Left ventricle myocardium superior (tissue), 1 donor: ENCODE measurements at regions not wholly inside any gene's neighbourhood (a gene's known extent, or its start where the extent isn't known, plus 50 kb on each side); places are given as distances from the start of the nearest gene placed in this dataset.
"Not testable (repeated sequence)": the region's sequence is repeated elsewhere in the genome, so short reads cannot be mapped to it uniquely, and the experiment has no call there.

ENCODE experiments used
- ATAC-seq: fragments of 200-7000 bp; cut with Tn5 transposase; one replicate; pipeline ENCODE4 v1.9.1; 2020; ENCODE audit warnings: mild to moderate bottlenecking, moderate library complexity
- DNase-seq: peaks from one replicate; pipeline ENCODE4 v3.0.0-alpha.2; 2020
- intact Hi-C: fragments of 100-400 bp; cut with micrococcal nuclease; formaldehyde crosslinking; loops from one replicate; pipeline ENCODE4 v1.11.0; 2022
- donor health status: DM: no; HTN: yes; CAD: no; lungs with severe emphysema.

DNA sequence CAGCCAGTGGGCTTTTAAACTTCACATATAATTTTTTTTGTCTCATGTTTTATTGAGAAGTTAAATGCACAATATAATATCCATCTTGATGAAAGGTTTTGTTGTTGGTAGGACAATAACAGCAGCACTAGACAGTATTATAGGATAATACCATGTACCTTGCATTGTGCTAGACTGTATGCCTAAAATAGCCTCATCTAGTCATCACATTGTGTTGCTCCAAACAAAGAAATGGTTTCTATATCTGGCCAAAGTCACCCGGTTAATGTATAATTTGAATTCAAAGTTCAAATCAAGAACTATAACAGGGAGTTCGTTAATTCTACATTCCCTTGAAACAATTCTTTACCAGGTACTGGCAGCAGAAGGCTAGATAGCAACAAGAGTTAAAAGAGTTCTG, 104.9 kb downstream of the KCNJ2 start:
- ATAC-seq = peak; percentile 33
- intact Hi-C loops = no loop called here

DNA sequence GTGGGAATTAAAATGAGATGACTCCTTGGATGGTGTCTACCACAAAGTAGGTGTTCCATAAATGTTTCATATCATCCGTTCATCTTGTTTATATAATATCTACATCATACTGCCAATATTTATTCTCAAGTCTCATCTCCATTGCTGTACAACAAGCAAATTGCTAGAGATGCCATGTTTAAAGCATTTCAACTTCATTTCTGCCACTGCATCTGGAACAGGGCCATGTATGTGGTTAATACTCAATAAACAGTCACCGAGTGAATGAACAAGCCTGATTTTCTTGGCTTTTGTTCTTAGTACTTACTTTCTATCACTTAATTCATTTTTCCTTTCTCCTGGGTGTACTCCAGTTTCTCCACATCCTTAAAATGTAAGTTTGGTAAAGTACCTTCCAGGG, 107.6 kb downstream of the KCNJ2 start:
- ATAC-seq (no peak), DNase-seq (no peak)
- intact Hi-C loops = no loop called here

More for the DNA sequence above, 104.9 kb downstream of the KCNJ2 start:
- no peak for DNase-seq

DNA sequence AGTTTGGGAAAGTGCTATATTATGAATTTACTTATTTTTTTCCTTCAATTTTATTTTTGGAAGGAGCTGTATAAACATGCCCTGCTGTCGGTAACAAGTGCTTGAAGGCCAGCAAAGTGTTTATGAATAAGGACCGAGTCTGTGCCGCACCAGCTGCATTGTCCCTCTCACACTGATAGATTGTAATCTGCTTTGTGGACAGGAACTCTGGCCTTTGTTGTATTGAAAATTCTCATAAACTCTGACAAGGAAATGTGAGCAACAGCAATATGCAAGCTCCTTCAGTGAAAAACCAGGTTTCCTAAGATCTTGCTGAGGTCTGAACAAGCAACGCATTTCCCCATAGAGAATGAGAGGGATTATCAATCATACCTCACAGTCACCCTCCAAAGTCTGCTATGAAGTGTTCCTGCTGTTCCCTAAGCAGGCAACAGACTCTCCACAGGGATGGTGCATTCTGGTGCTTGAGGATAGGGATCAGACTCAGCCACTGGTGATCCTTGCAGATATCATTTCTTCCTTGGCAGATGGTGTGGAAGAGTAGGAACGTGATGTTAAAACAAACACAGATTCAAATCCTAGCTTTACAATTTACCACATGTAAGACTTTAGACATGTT, 109.6 kb downstream of the KCNJ2 start:
- ATAC-seq = no peak
- DNase-seq = no peak
- intact Hi-C loops = no loop called here

DNA sequence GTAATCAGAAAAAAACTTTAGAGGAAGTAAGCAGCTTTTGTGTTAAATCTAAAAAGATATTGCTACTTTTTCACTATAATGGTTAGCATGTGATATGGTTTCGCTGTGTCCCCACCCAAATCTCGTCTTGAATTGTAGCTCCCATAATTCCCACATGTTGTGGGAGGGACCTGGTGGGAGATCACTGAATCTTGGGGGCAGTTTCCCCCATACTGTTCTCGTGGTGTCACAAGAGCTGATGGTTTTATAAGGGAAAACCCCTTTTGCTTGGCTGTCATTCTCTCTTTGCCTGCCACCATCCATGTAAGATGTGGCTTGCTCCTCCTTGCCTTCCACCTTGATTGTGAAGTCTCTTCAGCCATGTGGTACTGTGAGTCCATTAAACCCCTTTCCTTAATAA, 117.1 kb downstream of the KCNJ2 start:
- intact Hi-C loops = no loop called here
- DNase-seq (no peak), ATAC-seq (no peak)

DNA sequence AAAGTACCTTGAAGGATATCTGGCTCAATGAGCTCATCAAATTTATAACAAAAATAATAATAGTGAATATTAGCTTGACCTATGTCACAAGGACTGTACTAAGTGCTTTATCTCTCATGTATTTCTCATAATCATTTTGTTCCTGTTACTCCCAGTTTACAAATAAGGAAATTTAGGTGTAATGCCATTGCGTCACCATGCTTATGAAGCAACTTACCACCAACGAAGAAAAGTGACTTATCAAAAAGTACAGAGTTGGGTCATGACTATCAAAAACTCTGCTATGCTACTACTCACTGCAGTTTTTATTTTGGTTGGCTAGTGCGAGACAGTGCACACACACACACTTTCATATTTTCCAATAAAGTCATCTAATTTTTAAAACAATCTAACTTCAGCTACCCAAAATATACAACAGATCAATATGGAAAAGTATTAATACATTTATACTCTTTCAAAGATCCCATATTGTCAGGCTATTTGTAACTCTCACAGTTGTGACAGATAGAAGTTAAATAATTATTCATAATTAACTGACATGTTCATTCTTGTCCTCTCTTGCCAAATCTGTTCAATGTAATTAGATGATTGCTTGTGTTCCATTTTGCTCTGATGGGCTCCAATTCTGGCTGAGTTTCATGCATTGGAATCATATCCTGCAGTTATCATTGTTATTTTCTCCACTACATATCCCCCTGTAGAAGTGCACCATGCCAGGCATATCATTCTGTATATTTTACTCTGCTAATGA, 119.4 kb downstream of the KCNJ2 start:
- intact Hi-C loops = no loop called here
- DNase-seq (no peak), ATAC-seq (no peak)

DNA sequence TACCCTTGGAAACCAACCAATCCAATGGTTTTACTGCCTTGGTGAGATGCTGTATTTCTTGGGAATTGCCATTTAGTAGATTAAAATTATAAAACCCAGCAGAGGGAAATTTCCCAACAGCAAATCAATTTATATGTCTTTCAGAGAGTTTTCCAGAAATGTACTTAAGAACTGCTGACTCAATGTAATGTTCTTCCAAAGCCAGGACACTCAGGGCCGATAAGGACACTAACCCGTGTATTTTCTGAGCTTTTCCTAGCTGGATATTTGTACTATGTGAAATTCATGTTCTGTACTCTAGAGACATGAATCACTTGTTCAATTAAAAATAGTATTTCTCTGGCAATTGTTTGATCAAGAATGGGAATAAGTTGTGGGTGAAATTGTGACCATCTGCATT, 121.4 kb downstream of the KCNJ2 start:
- intact Hi-C loops = loop anchor here (10.0 kb wide), 1 partner anchor 116 kb away; no protein-coding TSS in a partner anchor
- DNase-seq (no peak), ATAC-seq (no peak)

DNA sequence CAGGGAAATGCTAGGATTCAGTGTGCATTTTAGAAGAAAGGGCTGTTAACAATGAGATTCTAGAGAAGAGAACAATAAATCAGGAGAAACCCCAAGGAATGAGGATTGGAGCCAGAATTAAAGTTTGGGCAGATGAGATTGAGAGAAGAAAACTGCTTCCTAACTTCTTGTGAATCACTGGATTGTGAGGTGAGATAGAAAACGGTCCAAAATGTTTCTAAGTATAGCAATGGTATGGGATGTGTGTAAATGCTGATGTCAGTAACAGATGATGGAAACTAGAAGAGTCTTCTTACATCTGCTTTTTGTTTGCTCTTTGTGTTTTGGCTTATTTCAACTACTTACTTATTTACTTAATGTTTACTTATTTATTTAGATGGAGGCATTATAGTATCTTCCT, 123.0 kb downstream of the KCNJ2 start:
- intact Hi-C loops = loop anchor here (10.0 kb wide), 1 partner anchor 118 kb away; no protein-coding TSS in a partner anchor
- no peak for DNase-seq
- no peak for ATAC-seq

DNA sequence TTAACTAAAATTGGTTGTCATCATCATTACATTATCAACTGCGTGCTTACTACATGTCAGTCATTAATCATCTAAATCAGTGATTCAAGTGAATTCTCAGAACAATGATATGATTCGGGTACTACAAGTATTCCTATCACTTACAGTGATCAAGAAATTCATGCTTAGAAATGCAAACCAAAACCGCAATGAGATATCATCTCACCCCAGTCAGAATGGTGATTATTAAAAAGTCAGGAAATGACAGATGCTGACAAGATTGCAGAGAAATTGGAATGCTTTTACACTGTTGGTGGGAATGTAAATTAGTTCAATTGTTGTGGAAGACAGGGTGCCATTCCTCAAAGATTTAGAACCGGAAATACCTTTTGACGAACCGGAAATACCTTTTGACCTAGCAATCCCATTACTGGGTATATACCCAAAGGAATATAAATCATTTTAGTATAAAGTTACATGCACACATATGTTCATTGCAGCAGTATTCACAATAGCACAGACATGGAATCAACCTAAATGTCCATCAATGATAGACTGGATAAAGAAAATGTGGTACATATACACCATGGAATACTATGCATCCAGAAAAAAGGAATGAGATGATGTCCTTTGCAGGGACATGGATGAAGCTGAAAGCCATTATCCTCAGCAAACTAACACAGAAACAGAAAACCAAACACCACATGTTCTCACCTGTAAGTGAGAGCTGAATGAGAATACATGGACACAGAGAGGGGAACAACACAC, 124.4 kb downstream of the KCNJ2 start:
- intact Hi-C loops = loop anchor here (10.0 kb wide), 1 partner anchor 119 kb away; no protein-coding TSS in a partner anchor
- not testable (repeated sequence) for DNase-seq, ATAC-seq

DNA sequence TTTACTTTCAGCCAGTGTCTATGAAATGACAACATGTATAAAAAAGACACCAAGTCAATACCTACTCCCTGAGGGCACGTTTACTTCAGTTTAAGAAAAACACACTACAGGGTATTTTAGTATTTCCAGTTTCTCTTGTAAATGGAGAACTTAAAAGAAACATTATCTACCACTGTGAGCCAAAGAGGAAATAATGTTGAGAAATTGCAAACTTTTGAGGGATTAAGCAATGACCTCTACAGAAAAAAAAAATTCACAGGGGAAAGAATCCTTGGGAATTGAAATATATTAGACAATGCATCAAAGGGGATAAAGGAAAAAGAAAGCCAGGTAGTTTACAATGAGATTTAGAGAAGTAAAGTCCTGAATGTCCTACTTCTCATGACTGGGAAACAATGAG, 126.0 kb downstream of the KCNJ2 start:
- intact Hi-C loops = loop anchor here (10.0 kb wide), 1 partner anchor 121 kb away; no protein-coding TSS in a partner anchor
- ATAC-seq (peak; percentile 33), DNase-seq (no peak)

DNA sequence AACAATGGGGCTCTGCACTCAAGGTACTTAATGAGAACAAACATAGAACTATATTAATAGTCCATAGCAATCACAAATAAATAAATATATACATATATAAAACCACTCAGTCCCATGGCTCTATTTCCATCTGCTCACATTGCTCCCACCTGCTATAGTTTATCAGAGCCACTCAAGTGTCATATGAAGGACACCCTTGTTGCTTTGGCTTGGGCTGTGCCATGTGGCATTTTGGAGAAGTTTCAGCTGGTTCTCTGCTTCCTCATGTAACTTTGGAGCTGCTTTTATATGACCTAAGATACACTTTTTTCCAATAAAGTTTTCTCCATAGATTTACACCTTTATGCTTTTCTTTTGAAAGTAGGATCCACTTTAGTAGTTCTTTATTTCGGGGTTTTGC, 126.4 kb downstream of the KCNJ2 start:
- ATAC-seq (peak; percentile 97), DNase-seq (no peak)
- intact Hi-C loops = loop anchor here (10.0 kb wide), 1 partner anchor 121 kb away; no protein-coding TSS in a partner anchor

DNA sequence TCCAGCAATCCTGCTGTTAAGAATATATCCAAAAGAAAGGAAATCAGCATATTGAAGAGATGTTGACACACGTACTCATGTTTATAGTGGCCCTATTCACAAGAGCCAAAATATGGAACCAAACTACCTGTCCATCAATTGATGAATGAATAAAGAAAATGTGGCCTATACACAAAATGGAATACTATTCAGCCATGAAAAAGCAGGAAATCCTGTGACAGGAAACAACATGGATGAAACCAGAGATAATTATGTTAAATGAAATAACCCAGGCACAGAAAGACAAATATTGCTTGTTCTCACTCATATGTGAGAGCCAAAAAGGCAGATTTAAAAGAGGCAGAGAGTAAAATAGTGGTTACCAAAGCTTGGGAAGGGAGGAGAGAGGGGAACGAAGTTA, 127.1 kb downstream of the KCNJ2 start:
- intact Hi-C loops = loop anchor here (10.0 kb wide), 1 partner anchor 122 kb away; no protein-coding TSS in a partner anchor
- ATAC-seq (no peak), DNase-seq (no peak)

DNA sequence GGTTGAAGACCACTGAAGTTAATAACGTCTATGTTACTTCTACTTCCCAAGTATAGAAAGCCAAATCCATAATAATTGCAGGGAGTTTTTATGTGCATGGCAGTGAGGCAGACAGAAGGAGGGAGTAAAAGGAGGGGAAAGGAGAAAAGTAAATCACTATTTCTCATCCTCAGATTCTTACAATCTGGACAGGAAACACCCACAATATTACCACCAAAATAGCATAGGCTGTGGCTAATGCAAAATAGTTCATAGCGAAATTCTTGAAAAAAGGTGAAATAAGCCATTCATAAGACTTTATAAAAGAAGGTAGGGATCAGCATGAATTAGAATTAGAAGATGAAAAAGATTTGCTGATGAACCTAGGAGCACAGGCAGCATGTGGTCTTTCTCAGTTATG, 128.1 kb downstream of the KCNJ2 start:
- intact Hi-C loops = loop anchor here (10.0 kb wide), 1 partner anchor 123 kb away; no protein-coding TSS in a partner anchor
- DNase-seq (no peak), ATAC-seq (no peak)

DNA sequence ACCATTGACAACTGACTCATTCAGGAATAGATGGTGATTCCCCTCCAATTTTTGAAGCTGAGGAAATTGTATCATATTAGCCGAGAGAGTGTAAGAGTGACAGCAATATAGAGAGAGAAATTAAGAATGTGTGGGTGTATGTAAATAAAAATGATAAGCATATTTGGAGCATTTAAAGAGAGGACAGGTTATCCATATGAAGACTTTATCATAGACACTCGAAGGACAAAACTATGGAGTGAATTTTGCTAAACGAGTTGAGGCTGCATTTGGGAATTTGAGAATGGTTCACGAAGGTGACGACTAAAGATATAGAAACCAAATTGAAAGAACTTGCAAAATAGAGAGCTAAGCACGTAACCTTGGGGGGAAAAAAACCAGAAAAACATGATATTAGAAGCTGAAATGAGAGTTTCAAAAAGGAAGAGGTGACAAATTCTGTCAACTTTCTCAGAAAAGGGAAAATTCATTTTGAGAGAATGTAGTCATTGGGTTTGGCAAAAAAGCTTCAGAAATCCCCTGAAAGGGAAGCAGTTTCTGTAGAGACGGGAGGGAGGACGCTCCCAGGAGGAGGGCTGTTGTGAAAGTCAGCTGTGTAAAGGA, 129.7 kb downstream of the KCNJ2 start:
- ATAC-seq = no peak
- no peak for DNase-seq
- intact Hi-C loops = loop anchor here (10.0 kb wide), 1 partner anchor 124 kb away; no protein-coding TSS in a partner anchor

DNA sequence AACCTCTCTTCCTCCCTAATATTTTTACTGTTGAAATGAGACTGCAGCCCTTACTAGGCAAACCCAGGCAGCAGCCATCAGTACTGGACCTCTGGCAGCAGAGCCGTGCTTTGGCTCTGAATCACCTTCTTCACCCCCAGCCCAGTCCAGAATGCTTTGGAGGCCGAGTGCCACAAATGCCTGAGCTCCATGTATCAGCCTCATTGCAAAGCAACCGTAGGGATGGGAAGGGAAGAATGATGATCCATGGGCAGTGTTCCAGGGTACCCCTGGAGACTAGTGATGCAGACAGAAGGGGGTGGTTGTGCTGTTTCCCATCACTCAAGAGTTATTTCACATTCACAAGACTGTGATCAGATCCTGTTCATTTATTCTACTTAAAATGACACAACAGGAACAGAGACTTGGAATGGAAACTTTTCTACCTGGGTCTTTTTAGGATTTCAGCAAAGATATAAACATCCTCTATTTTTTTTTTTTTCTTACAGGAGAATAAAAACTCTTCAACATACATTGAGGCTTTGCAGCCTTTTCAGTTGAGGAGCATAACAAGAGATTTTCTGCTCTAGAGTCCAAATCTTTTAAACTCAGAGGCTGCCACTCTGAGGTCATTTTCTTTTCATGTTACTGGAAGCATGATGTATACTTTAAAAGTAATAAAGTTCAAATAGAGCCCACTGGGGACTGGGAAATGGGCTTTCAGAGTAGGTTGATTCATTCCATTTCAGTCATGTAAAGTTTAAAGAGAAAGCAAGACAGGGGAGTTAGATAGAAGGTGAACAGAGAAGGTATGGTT, 138.3 kb downstream of the KCNJ2 start:
- intact Hi-C loops = no loop called here
- ATAC-seq (peak; percentile 38), DNase-seq (peak; percentile 33)

DNA sequence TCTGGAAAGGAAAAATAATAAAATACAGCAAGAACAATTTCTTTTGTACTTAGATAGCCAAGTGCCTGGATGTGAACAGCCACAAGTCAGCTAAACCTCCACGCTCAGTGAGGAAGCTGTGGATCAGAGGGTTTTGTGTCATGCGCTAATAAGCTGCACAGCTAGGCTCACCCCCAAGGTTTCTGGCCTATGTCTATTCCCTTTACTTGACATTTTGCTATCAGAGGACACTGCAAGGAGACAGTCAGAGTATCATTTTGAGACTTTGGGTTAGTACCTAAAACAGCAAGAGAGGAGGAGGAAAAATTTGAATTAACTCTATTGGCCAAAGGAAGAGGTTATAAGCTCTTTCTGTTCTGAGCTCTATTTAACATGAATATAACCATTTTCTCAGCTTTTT, 139.3 kb downstream of the KCNJ2 start:
- DNase-seq = no peak
- no peak for ATAC-seq

DNA sequence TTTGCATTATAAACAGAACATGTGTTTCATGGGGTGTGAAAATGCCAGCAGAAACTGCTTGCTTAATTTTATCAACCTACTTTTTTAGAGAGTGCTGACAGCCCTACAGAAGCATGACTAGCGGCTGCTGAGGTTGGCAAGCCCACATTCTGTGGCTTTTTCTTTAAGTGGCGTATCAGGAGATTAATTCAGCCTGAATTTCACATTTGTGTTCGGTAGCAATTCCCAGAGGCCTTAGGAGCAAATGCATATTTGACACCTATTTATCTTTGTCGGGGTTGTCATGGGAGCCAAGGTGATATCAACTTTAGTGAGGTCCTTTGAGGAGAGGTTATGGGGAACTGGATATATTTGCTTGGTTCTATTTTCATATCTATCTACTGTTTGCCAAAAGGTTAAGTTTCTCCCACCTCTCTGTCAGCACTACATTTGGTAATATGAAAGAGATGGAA, 140.9 kb downstream of the KCNJ2 start:
- ATAC-seq = peak; percentile 93
- intact Hi-C loops = no loop called here
- DNase-seq = peak; percentile 56

More for the DNA sequence above, 139.3 kb downstream of the KCNJ2 start:
- intact Hi-C loops = no loop called here

DNA sequence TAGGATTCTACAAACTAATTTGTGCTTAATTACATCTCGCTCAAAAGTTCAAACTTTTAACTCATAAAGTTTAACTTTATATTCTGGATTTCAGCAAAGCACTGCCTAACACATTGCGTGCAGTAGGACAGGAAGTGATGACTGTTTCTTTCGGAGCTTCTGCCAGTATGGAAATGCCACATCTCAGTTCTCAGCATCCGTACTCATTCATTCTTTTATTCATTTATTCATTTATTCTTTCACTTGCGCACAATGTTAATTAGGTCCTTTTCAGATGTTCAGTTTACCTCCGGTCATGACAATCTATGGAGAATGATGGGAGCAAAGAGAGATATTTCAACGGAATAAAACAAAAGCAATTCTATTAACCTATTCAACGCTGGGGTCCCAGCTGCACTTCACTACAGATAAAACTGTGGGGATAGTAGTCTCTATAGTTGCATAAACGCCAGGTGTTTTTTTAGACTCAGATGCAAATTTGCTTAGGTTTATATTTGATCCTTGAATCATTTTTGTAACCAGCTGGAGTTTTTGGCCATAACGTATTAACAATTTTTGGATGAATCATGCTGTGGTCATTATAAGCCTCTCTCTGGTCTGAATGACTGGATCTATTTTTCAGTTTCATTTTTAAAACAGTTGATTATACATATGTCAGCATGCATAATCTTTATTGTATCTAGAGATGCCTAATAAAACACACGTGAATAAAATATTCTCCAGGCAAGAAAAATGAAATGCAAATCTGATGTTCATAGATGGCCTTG, 143.9 kb downstream of the KCNJ2 start:
- intact Hi-C loops = no loop called here
- ATAC-seq (no peak), DNase-seq (no peak)

DNA sequence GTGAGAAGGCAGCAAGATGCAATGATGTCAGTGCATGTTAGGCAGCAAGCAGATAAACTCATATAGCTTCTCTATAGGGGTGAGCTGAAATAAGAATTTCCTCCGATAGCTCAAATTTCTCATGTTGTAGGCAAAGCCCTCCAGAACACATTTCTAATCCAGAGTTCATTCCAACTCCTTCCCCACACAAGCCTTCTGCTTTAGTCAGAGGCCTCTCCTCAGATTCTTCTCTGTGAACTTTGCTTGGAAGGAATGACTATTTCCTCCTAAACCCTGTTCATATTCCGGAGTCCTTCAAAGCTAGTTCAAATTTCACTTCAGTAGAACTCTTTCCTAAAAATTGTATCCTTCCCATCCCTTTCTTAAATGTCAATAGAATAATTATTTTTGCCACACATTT, 144.8 kb downstream of the KCNJ2 start:
- intact Hi-C loops = no loop called here
- no peak for ATAC-seq

More for the DNA sequence above, 144.8 kb downstream of the KCNJ2 start:
- DNase-seq = no peak
